NB4 (cell line): ENCODE measurements at regions not wholly inside any gene's neighbourhood (a gene's known extent, or its start where the extent isn't known, plus 50 kb on each side); places are given as distances from the start of the nearest gene placed in this dataset.

Experiments
- DNase-seq: peaks from one replicate; pipeline ENCODE4 v3.0.0; 2010; ENCODE audit warnings: low read depth
- H3K4me3 ChIP-seq: one replicate; pipeline ENCODE4 v1.5.1; 2011; ENCODE audit warnings: mild to moderate bottlenecking, low read depth, low read length, moderate library complexity
- CTCF ChIP-seq: IDR thresholded peaks from one replicate; pipeline ENCODE4 v1.5.1; 2012; ENCODE audit warnings: low read depth, low read length
- MAX ChIP-seq: IDR thresholded peaks from 2 replicates; pipeline ENCODE4 v1.6.1; 2011; ENCODE audit warnings: low read depth, low read length
- MYC ChIP-seq: IDR thresholded peaks from 2 replicates; pipeline ENCODE4 v1.6.1; 2011; ENCODE audit warnings: low read depth, low read length
- POLR2A ChIP-seq: IDR thresholded peaks from 2 replicates; pipeline ENCODE4 v1.6.1; 2011; ENCODE audit warnings: mild to moderate bottlenecking; ENCODE audit not compliant: insufficient read length; ENCODE audit errors: extremely low read depth

- H3K4me3 ChIP-seq = no peak overlapping the region
- DNase-seq = no peak
- TF ChIP-seq POLR2A (no peak), MYC (no peak), MAX (no peak), CTCF (no peak)
Observed at GRCh38 chr13:39108783-39109182, 70.5 kb downstream of the NHLRC3 start.

- DNase-seq = no peak
- TF ChIP-seq MYC = no peak
- TF ChIP-seq CTCF = no peak
- no peak for TF ChIP-seq POLR2A
- no peak for TF ChIP-seq MAX
- H3K4me3 ChIP-seq = no peak overlapping the region
Observed at GRCh38 chr13:39110518-39111097, 72.4 kb downstream of the NHLRC3 start.

GRCh38 chr13:39111145-39111544, 72.9 kb downstream of the NHLRC3 start:
- no peak overlapping the region for H3K4me3 ChIP-seq
- no peak for DNase-seq
- no peak for TF ChIP-seq MYC
- no peak for TF ChIP-seq POLR2A
- no peak for TF ChIP-seq MAX
- no peak for TF ChIP-seq CTCF

GRCh38 chr13:39119422-39119821, 81.2 kb downstream of the NHLRC3 start:
- TF ChIP-seq MAX = no peak
- no peak for TF ChIP-seq POLR2A
- TF ChIP-seq CTCF = no peak
- TF ChIP-seq MYC = no peak
- DNase-seq = no peak
- no peak overlapping the region for H3K4me3 ChIP-seq

- H3K4me3 ChIP-seq = no peak overlapping the region
- no peak for DNase-seq
- TF ChIP-seq POLR2A (no peak), CTCF (no peak), MAX (no peak), MYC (no peak)
Observed at GRCh38 chr13:39123578-39123977, 85.3 kb downstream of the NHLRC3 start.

- TF ChIP-seq MAX (no peak), CTCF (no peak), MYC (no peak), POLR2A (no peak)
- no peak overlapping the region for H3K4me3 ChIP-seq
- no peak for DNase-seq
Observed at GRCh38 chr13:39129213-39129612, 91.0 kb downstream of the NHLRC3 start.
